ENCODE measurements at regions not wholly inside any gene's neighbourhood (a gene's known extent, or its start where the extent isn't known, plus 50 kb on each side); places are given as distances from the start of the nearest gene placed in this dataset.

GRCh38 chr16:79756571-79756970 is 156.0 kb upstream of the MAF start:
- TF ChIP-seq CTCF (IDR thresholded peaks at IDR 0.05): no peak
- TF ChIP-seq POLR2A (IDR thresholded peaks at IDR 0.05): no peak

Data from Peyer's patch (tissue), 4 donors.